ENCODE measurements at regions not wholly inside any gene's neighbourhood (a gene's known extent, or its start where the extent isn't known, plus 50 kb on each side); places are given as distances from the start of the nearest gene placed in this dataset.
"Not testable (repeated sequence)": the region's sequence is repeated elsewhere in the genome, so short reads cannot be mapped to it uniquely, and the experiment has no call there.

DNA sequence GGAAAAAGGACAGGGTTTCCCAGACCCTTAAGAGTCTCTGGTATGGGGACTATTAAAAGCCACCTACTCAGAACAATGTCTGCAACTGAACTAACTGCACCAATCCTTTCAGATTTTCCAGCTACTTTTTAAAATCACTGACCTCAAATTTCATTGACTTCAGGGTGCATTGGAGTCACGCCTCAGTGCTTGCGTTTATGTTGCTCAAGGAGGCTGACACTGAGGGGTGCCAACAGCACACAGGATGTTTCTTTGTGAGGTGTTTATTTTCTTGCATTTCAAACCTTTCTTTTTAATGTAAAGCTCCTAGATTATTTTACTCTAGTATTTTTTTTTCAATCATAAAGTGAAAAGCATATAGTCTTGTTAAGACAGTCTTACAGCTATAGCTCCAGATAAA lies 402.0 kb upstream of the SLC35B3 start:
- Histone ChIP-seq H3K27me3 (replicated peaks; ENCODE audit: insufficient read depth, low read depth, low read length, poor library complexity) (no peaks in the 10 kb centered on the region), H3K36me3 (ENCODE audit: insufficient read depth, low read length, poor library complexity, severe bottlenecking) (no peaks in the 10 kb centered on the region), H3K27ac (ENCODE audit: low read depth, low read length, poor library complexity, severe bottlenecking) (no peak overlapping the region), H3K9me3 (ENCODE audit: low read depth, low read length, poor library complexity, severe bottlenecking) (no peaks in the 10 kb centered on the region), H3K4me1 (ENCODE audit: insufficient read depth, low read length, poor library complexity, severe bottlenecking) (peaks cover 19% of the 10 kb centered on the region), H3K4me3 (ENCODE audit: low read depth, low read length, poor library complexity, severe bottlenecking) (no peak overlapping the region)
- ChIA-PET CTCF (no interaction called here), POLR2A (ENCODE audit: low non-redundant PET) (no interaction called here)
- no peak for TF ChIP-seq EZH2 (IDR thresholded peaks at IDR 0.05; ENCODE audit: borderline replicate concordance, low read depth, low read length, poor library complexity, severe bottlenecking)
- TF ChIP-seq, protein P1, sequence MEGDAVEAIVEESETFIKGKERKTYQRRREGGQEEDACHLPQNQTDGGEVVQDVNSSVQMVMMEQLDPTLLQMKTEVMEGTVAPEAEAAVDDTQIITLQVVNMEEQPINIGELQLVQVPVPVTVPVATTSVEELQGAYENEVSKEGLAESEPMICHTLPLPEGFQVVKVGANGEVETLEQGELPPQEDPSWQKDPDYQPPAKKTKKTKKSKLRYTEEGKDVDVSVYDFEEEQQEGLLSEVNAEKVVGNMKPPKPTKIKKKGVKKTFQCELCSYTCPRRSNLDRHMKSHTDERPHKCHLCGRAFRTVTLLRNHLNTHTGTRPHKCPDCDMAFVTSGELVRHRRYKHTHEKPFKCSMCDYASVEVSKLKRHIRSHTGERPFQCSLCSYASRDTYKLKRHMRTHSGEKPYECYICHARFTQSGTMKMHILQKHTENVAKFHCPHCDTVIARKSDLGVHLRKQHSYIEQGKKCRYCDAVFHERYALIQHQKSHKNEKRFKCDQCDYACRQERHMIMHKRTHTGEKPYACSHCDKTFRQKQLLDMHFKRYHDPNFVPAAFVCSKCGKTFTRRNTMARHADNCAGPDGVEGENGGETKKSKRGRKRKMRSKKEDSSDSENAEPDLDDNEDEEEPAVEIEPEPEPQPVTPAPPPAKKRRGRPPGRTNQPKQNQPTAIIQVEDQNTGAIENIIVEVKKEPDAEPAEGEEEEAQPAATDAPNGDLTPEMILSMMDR (conservative IDR thresholded peaks at IDR 0.05; ENCODE audit: low read depth, low read length) = no peak
- intact Hi-C loops (cut with micrococcal nuclease; ENCODE audit: unreplicated experiment) = no loop called here
- BruUV-seq (replicated peaks) = no TSS peak
- no peak for DNase-seq (ENCODE audit: low spot score)

DNA sequence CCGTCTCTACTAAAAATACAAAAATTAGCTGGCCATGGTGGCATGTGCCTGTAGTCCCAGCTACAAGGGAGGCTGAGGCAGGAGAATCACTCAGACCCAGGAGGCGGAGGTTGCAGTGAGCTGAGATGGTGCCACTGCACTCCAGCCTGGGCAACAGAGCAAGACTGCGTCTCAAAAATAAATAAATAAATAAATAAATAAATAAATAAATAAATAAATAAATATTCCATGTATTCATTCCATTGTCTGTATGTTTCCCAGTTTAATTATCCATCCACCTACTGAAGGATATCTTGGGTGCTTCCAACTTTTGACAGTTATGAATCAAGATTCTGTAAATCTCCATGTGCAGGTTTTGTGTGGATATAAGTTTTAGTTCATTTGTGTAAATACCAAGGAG lies 397.4 kb upstream of the SLC35B3 start:
- H3K36me3 ChIP-seq (ENCODE audit: insufficient read depth, low read length, poor library complexity, severe bottlenecking); DNase-seq (ENCODE audit: low spot score); H3K9me3 ChIP-seq (ENCODE audit: low read depth, low read length, poor library complexity, severe bottlenecking); POLR2A ChIA-PET (ENCODE audit: low non-redundant PET); BruUV-seq (replicated peaks); CTCF ChIA-PET; H3K27me3 ChIP-seq (replicated peaks; ENCODE audit: insufficient read depth, low read depth, low read length, poor library complexity); intact Hi-C loops (cut with micrococcal nuclease; ENCODE audit: unreplicated experiment); H3K4me3 ChIP-seq (ENCODE audit: low read depth, low read length, poor library complexity, severe bottlenecking); H3K27ac ChIP-seq (ENCODE audit: low read depth, low read length, poor library complexity, severe bottlenecking): not testable (repeated sequence)
- H3K4me1 ChIP-seq (ENCODE audit: insufficient read depth, low read length, poor library complexity, severe bottlenecking) = peaks cover 41% of the 10 kb centered on the region

DNA sequence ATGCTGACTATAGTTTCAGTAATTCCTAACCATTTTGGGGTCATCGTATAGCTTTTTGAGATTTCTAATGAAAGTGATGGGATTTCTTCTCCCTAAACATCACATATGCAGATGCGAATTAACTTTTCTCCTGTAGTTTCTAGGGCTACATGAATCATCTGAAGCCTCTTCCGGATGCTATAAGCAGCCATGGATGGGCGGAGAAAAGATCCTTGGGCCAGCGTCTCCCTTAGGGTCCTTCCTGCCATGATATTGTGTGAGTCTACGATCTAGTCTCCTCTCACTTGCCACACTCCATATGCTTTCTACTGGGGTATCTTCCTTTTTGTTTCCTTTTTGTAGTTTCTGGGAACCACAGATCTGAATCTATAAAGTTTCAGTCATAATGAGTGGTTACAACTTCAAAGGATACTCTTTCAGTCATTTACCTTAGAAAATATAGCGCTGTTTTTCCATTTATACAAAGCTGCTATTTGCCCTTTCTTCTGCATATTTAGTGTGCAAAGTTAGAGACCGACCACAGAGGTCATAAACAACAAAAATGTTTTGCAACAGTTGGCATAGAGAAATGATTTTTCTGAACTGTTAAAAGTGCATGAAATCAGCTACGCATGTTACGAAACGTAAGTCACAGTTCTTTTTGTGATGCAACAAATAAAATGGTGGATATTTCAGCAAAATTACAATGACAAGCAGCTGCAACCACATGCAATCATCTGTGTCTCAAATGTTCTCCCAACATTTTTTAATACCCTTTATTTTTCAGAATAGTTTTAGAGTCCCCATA lies 396.2 kb upstream of the SLC35B3 start:
- no peaks in the 10 kb centered on the region for H3K27me3 ChIP-seq (replicated peaks; ENCODE audit: insufficient read depth, low read depth, low read length, poor library complexity)
- no peak for DNase-seq (ENCODE audit: low spot score)

More for the DNA sequence above, 396.2 kb upstream of the SLC35B3 start:
- POLR2A ChIA-PET (ENCODE audit: low non-redundant PET) = no interaction called here
- H3K36me3 ChIP-seq (ENCODE audit: insufficient read depth, low read length, poor library complexity, severe bottlenecking) = no peaks in the 10 kb centered on the region
- BruUV-seq (replicated peaks) = no TSS peak
- no peak overlapping the region for H3K4me3 ChIP-seq (ENCODE audit: low read depth, low read length, poor library complexity, severe bottlenecking)
- peaks cover 35% of the 10 kb centered on the region for H3K4me1 ChIP-seq (ENCODE audit: insufficient read depth, low read length, poor library complexity, severe bottlenecking)
- H3K27ac ChIP-seq (ENCODE audit: low read depth, low read length, poor library complexity, severe bottlenecking) = no peak overlapping the region
- CTCF ChIA-PET = no interaction called here
- TF ChIP-seq, protein P1 (conservative IDR thresholded peaks at IDR 0.05; ENCODE audit: low read depth, low read length) = no peak
- no peak for TF ChIP-seq EZH2 (IDR thresholded peaks at IDR 0.05; ENCODE audit: borderline replicate concordance, low read depth, low read length, poor library complexity, severe bottlenecking)
- intact Hi-C loops (cut with micrococcal nuclease; ENCODE audit: unreplicated experiment) = no loop called here
- H3K9me3 ChIP-seq (ENCODE audit: low read depth, low read length, poor library complexity, severe bottlenecking) = no peaks in the 10 kb centered on the region

All from A673 (cell line).